GM18868 (cell line): ENCODE measurements at regions not wholly inside any gene's neighbourhood (a gene's known extent, or its start where the extent isn't known, plus 50 kb on each side); places are given as distances from the start of the nearest gene placed in this dataset.

Source experiments
- ATAC-seq: cut with Tn5 transposase; IDR thresholded peaks from one replicate; pipeline ENCODE4 v1.9.1; 2021; ENCODE audit warnings: mild to moderate bottlenecking, moderate library complexity; ENCODE audit not compliant: unreplicated experiment

GRCh38 chr22:47697861-47698260, 935.4 kb downstream of the TBC1D22A start:
- no peak for ATAC-seq

DNA sequence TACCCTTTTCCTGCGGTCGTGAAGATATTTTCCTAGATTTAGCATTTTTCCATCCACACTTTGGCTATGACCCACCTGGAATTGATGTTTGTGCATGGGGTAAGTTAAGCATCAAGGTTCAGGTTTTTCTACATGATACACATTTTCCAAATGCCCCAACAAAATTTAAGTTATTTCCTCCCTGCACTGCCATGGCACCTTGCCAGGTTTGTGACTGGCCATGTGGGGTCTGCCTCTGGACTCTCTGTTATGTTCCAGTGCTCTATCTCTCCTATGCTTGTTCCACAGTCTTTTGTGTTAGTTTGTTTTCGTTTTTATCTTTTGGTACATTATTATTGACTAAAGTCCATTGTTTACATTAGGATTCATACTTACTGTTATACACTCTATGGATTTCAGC, 934.3 kb downstream of the TBC1D22A start:
- ATAC-seq, result no peak

DNA sequence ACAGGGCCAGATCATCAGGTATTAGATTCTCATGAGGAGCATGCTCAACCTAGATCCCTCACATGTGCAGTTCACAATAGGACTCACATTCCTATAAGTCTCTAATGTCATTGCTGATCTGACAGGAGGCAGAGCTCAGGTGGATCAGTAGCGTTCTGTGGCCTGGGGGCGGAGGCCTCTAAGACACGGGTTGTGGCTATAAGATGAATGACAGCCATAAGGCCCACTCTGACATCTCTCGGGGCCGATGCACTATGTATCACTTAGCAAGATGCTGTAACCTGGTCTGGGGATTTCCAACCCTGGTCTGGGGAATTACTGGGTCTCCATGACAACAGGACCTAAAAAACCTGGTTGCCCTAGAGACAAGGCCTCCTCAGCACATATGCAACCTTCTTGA, 932.7 kb downstream of the TBC1D22A start:
- peak; percentile 83 for ATAC-seq

DNA sequence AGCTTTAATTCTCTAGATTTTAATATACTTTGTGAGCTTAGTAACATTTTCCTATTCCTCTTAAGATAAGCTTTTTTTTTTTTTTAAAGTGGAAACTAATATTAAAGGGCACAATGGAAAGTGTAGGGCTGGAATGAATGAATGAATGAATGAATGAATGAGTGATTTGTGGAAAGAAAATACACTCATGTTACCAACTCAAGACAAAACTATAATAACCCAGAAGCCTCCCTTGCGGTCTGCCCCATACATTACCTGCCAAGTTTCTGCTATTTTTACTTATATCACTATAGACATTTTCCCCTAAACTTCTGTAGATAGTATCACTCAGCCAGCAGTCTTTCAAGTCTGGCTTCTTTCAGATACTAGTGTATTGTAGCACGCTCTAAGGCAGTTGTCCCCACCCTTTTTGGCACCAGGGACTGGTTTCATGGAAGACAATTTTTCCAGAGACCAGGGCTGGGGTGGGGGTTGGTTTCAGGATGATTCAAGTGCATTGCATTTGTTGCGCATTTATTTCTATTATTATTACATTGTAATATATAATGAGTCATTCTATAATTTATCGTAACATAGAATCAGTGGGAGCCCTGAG, 932.2 kb downstream of the TBC1D22A start:
- ATAC-seq, result no peak

- ATAC-seq, result no peak
Measured at GRCh38 chr22:47693606-47694005, 931.2 kb downstream of the TBC1D22A start.

- no peak for ATAC-seq
Measured at GRCh38 chr22:47692811-47693210, 930.4 kb downstream of the TBC1D22A start.

- ATAC-seq, result no peak
Measured at GRCh38 chr22:47691152-47691895, 928.9 kb downstream of the TBC1D22A start.

GRCh38 chr22:47690586-47690985, 928.1 kb downstream of the TBC1D22A start:
- no peak for ATAC-seq

- no peak for ATAC-seq
Measured at GRCh38 chr22:47690166-47690565, 927.7 kb downstream of the TBC1D22A start.

- ATAC-seq, result no peak
Measured at GRCh38 chr22:47687776-47688175, 925.3 kb downstream of the TBC1D22A start.

GRCh38 chr22:47687346-47687655, 924.9 kb downstream of the TBC1D22A start:
- no peak for ATAC-seq

GRCh38 chr22:47686594-47687345, 924.3 kb downstream of the TBC1D22A start:
- no peak for ATAC-seq

GRCh38 chr22:47681411-47682165, 919.1 kb downstream of the TBC1D22A start:
- ATAC-seq, result no peak

GRCh38 chr22:47678636-47679287, 916.3 kb downstream of the TBC1D22A start:
- ATAC-seq, result no peak

DNA sequence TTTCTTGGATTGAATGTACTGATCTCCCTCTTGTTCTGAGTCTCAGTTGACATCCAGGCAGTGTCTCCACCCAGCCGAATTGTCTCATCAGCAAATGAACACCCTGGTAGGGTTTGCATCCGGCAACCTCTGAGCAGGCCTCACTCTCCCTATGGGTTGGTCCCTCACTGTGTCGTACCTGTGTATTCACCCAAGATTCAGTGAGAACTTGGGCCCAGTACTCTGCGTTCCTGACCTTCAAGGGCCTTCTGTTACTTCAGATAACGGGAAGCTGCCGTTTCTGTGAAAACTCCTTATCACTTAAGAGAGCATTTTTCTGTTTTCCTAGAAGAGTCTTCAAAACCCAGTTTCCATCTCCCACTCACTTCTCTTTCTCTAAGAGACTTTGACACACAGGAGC, 915.6 kb downstream of the TBC1D22A start:
- ATAC-seq, result no peak

GRCh38 chr22:47676685-47677084, 914.2 kb downstream of the TBC1D22A start:
- no peak for ATAC-seq

DNA sequence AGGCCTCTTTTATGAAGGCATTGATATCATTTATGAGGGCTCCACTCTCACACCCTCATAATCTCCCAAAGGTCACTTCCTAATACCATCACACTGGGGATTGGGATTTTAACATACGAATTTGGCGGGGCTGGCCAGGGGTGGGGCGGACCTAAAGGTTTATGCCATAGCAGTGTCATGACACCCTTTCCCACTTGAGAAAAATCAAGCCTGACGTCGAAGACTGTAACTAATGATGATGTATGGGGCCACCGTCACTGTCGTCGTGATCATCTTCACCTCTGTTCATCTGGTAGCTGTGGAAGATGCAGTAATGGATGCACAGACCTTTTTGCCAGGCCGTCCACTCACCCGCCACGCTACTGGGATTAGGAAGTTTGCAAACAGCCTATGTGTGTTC, 912.1 kb downstream of the TBC1D22A start:
- ATAC-seq, result no peak

- no peak for ATAC-seq
Measured at GRCh38 chr22:47673557-47673956, 911.1 kb downstream of the TBC1D22A start.

DNA sequence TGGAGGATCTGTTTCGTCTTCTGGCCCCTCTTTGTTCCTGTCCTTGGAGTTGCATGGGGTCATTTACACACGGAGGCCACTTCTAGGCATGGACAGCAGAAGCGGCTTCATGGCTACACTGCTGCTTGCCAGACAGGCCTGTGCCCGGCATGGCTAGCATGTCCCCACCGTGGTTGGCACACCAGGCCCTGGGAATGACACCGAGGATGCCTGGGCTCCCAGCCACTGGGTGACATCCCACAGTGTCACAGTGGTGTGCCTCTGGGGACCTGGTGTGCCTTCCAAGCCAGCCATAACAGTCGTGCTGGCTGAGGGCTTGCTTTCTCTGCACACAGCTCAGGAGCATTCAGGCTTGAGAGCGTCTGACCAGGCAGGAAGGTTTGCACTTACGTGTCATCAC, 910.1 kb downstream of the TBC1D22A start:
- ATAC-seq, result no peak

DNA sequence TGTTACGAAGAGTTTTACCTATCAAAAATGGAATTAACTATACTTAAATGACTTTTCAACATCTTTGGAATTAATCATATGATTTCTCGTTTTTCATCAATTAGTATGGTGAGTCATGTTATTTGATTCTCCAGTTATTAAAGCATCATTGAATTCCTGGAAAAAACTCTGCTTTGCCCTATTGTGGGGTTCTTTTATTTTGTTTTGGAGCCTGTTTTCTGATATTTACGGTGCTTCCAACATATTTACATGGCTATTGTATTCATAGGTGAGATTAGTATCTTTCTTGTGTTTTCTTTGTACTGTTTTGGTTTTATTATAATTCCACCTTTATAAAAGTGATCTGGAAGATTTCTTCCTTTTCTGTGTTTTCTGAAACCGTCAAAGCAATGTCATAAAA, 902.7 kb downstream of the TBC1D22A start:
- no peak for ATAC-seq
